T-helper 1 cell treated with Interleukin-12 subunit alpha and Interleukin-12 subunit beta and Interleukin-4 antibody, amounts not matched to agents 30 ng/mL and 1 ng/mL, for 36 hours (primary cell): ENCODE measurements at regions not wholly inside any gene's neighbourhood (a gene's known extent, or its start where the extent isn't known, plus 50 kb on each side); places are given as distances from the start of the nearest gene placed in this dataset.
"Not testable (repeated sequence)": the region's sequence is repeated elsewhere in the genome, so short reads cannot be mapped to it uniquely, and the experiment has no call there.

Experiments
- intact Hi-C: fragments of 100-400 bp; cut with micrococcal nuclease; formaldehyde crosslinking; loops from one replicate; pipeline ENCODE4 v1.15.1; 2024

GRCh38 chr13:80814541-80814940, 473.6 kb upstream of the SPRY2 start:
- intact Hi-C loops = no loop called here

- intact Hi-C loops = not testable (repeated sequence)
Measured at GRCh38 chr13:80810294-80810693, 469.4 kb upstream of the SPRY2 start.

GRCh38 chr13:80802946-80803345, 462.0 kb upstream of the SPRY2 start:
- intact Hi-C loops = no loop called here

GRCh38 chr13:80798576-80799133, 457.7 kb upstream of the SPRY2 start:
- intact Hi-C loops = no loop called here

- intact Hi-C loops = no loop called here
Measured at GRCh38 chr13:80787604-80788003, 446.7 kb upstream of the SPRY2 start.

GRCh38 chr13:80783926-80784565, 443.1 kb upstream of the SPRY2 start:
- intact Hi-C loops = no loop called here

- intact Hi-C loops = no loop called here
Measured at GRCh38 chr13:80782441-80782840, 441.5 kb upstream of the SPRY2 start.

GRCh38 chr13:80778297-80778696, 437.4 kb upstream of the SPRY2 start:
- intact Hi-C loops = loop anchor here (5.0 kb wide), 1 partner anchor 931 kb away; no protein-coding TSS in a partner anchor

- intact Hi-C loops = no loop called here
Measured at GRCh38 chr13:80757694-80758093, 416.8 kb upstream of the SPRY2 start.

GRCh38 chr13:80755910-80756309, 415.0 kb upstream of the SPRY2 start:
- intact Hi-C loops = no loop called here

GRCh38 chr13:80754441-80754840, 413.5 kb upstream of the SPRY2 start:
- intact Hi-C loops = no loop called here

- intact Hi-C loops = no loop called here
Measured at GRCh38 chr13:80753866-80754265, 412.9 kb upstream of the SPRY2 start.

GRCh38 chr13:80751854-80752253, 410.9 kb upstream of the SPRY2 start:
- intact Hi-C loops = no loop called here

- intact Hi-C loops = no loop called here
Measured at GRCh38 chr13:80744147-80744914, 403.4 kb upstream of the SPRY2 start.

- intact Hi-C loops = no loop called here
Measured at GRCh38 chr13:80742033-80742432, 401.1 kb upstream of the SPRY2 start.

GRCh38 chr13:80740071-80740470, 399.1 kb upstream of the SPRY2 start:
- intact Hi-C loops = no loop called here

- intact Hi-C loops = no loop called here
Measured at GRCh38 chr13:80737513-80737912, 396.6 kb upstream of the SPRY2 start.

GRCh38 chr13:80727321-80727975, 386.5 kb upstream of the SPRY2 start:
- intact Hi-C loops = no loop called here

GRCh38 chr13:80726868-80727267, 385.9 kb upstream of the SPRY2 start:
- intact Hi-C loops = no loop called here

GRCh38 chr13:80721689-80722088, 380.8 kb upstream of the SPRY2 start:
- intact Hi-C loops = no loop called here

GRCh38 chr13:80718970-80719369, 378.0 kb upstream of the SPRY2 start:
- intact Hi-C loops = no loop called here

- intact Hi-C loops = no loop called here
Measured at GRCh38 chr13:80717776-80718175, 376.9 kb upstream of the SPRY2 start.
